H1 (cell line): ENCODE measurements at regions not wholly inside any gene's neighbourhood (a gene's known extent, or its start where the extent isn't known, plus 50 kb on each side); places are given as distances from the start of the nearest gene placed in this dataset.

Experiments
- CTCF ChIA-PET: fragments of 300-600 bp; sonication (Branson Sonifier 250); formaldehyde crosslinking; loops from one replicate; lab custom pipeline; 2021; ENCODE audit not compliant: partially characterized antibody; lab: Charles Lee
- POLR2A ChIA-PET: fragments of 300-600 bp; sonication (Branson Sonifier 250); formaldehyde crosslinking; loops from one replicate; lab custom pipeline; 2021; ENCODE audit warnings: inconsistent platforms; ENCODE audit not compliant: partially characterized antibody; lab: Charles Lee
- DNase-seq, 2 experiments: peaks; one replicate each; pipeline versions ENCODE4 v3.0.0 to v3.0.0-alpha.2; 2010 to 2022; ENCODE audit warnings: low spot score in 2 of 2, low read depth in 1 of 2, mixed read lengths in 1 of 2
- FAIRE-seq: peaks from 2 replicates; lab custom pipeline; 2011; peaks lifted over from hg19 to GRCh38; lab: Jason Lieb, UNC
- H2AFZ ChIP-seq: 2 replicates; pipeline ENCODE4 v1.8.1; 2012; ENCODE audit warnings: low read length, inconsistent platforms
- H2AK5ac ChIP-seq: 2 replicates; pipeline ENCODE4 v1.6.1; 2013; ENCODE audit warnings: low read depth, low read length
- H2BK120ac ChIP-seq: replicated peaks from 2 replicates; pipeline ENCODE3; 2013; ENCODE audit warnings: low read depth, low read length, inconsistent platforms
- H2BK12ac ChIP-seq: 2 replicates; pipeline ENCODE4 v1.6.1; 2013; ENCODE audit warnings: low read depth, low read length
- H2BK15ac ChIP-seq: 2 replicates; pipeline ENCODE4 v1.6.1; 2013; ENCODE audit warnings: low read length
- H2BK20ac ChIP-seq: 2 replicates; pipeline ENCODE4 v1.6.1; 2013; ENCODE audit warnings: low read length
- H2BK5ac ChIP-seq: 2 replicates; pipeline ENCODE4 v1.6.1; 2013; ENCODE audit warnings: low read depth, low read length
- H3K14ac ChIP-seq: 2 replicates; pipeline ENCODE4 v1.6.1; 2013; ENCODE audit warnings: inconsistent platforms; ENCODE audit not compliant: insufficient read length
- H3K18ac ChIP-seq: 2 replicates; pipeline ENCODE4 v1.6.1; 2013; ENCODE audit warnings: low read length; ENCODE audit errors: extremely low read depth
- H3K23ac ChIP-seq: 2 replicates; pipeline ENCODE4 v1.6.1; 2013; ENCODE audit warnings: inconsistent platforms; ENCODE audit not compliant: insufficient read length
- H3K23me2 ChIP-seq: 2 replicates; pipeline ENCODE4 v1.6.1; 2013; ENCODE audit warnings: low read depth, low read length
- H3K27ac ChIP-seq: 2 replicates; pipeline ENCODE4 v1.6.1; 2011; ENCODE audit warnings: low read depth, low read length, inconsistent platforms
- H3K27me3 ChIP-seq, 4 experiments: replicated peaks in 1 of 4; 1 replicate in 1 of 4; 2 replicates in 3 of 4; pipeline versions ENCODE4 v1.6.1 to v1.8.1; 2011 to 2013; ENCODE audit warnings: low read length in 3 of 4, mild to moderate bottlenecking in 3 of 4, inconsistent platforms in 2 of 4, mixed read lengths in 2 of 4, moderate library complexity in 1 of 4; ENCODE audit not compliant: control insufficient read depth in 3 of 4, insufficient read depth in 3 of 4; ENCODE audit errors: extremely low read depth in 1 of 4
- H3K36me3 ChIP-seq, 4 experiments: 2 replicates each; pipeline versions ENCODE4 v1.6.1 to v1.8.1; 2011 to 2013; ENCODE audit warnings: mild to moderate bottlenecking in 4 of 4, low read length in 3 of 4, moderate library complexity in 2 of 4, control low read depth in 1 of 4, inconsistent platforms in 1 of 4; ENCODE audit not compliant: insufficient read depth in 4 of 4, control insufficient read depth in 2 of 4
- H3K4ac ChIP-seq: replicated peaks from 2 replicates; pipeline ENCODE3; 2013; ENCODE audit warnings: low read length, low read depth, mixed read lengths, inconsistent platforms; ENCODE audit not compliant: insufficient read length
- H3K4me1 ChIP-seq, 4 experiments: replicated peaks in 1 of 4; 1 replicate in 1 of 4; 2 replicates in 3 of 4; pipeline versions ENCODE4 v1.6.1 to v1.8.1; 2011 to 2013; ENCODE audit warnings: low read length in 3 of 4, inconsistent platforms in 2 of 4, mixed read lengths in 1 of 4; ENCODE audit not compliant: insufficient read depth in 4 of 4, control insufficient read depth in 3 of 4
- H3K4me2 ChIP-seq, 2 experiments: 2 replicates each; pipeline versions ENCODE4 v1.6.1 to v1.8.1; 2011 to 2013; ENCODE audit warnings: low read depth in 2 of 2, low read length in 2 of 2, control low read depth in 1 of 2, inconsistent platforms in 1 of 2, mild to moderate bottlenecking in 1 of 2; ENCODE audit not compliant: insufficient read depth in 1 of 2
- H3K4me3 ChIP-seq, 4 experiments: fragments of 200-600, 300-600 bp in 1 of 4; sonication (generic), shearing (Covaris generic), sonication (Bioruptor Twin) in 1 of 4; 2 replicates each; pipeline versions ENCODE4 v1.5.1 to v1.8.1; 2011 to 2016; ENCODE audit warnings: low read length in 4 of 4, low read depth in 3 of 4, control low read depth in 2 of 4, inconsistent platforms in 2 of 4, mild to moderate bottlenecking in 2 of 4, mixed read lengths in 1 of 4, moderate library complexity in 1 of 4; ENCODE audit not compliant: insufficient read depth in 2 of 4; ENCODE audit errors: extremely low read depth in 1 of 4
- H3K56ac ChIP-seq: replicated peaks from 2 replicates; pipeline ENCODE3; 2013; ENCODE audit warnings: low read depth, mild to moderate bottlenecking, mixed read lengths, low read length, inconsistent platforms; ENCODE audit not compliant: insufficient read length
- H3K79me1 ChIP-seq: 2 replicates; pipeline ENCODE4 v1.6.1; 2013; ENCODE audit warnings: low read depth, low read length, control low read depth
- H3K79me2 ChIP-seq, 2 experiments: 2 replicates each; pipeline versions ENCODE4 v1.6.1 to v1.8.1; 2012 to 2013; ENCODE audit warnings: low read length in 2 of 2, mild to moderate bottlenecking in 2 of 2, inconsistent platforms in 1 of 2; ENCODE audit not compliant: insufficient read depth in 2 of 2, control insufficient read depth in 1 of 2
- H3K9ac ChIP-seq, 4 experiments: replicated peaks in 1 of 4; 1 replicate in 1 of 4; 2 replicates in 3 of 4; pipeline versions ENCODE4 v1.6.1 to v1.8.1; 2011 to 2013; ENCODE audit warnings: low read depth in 3 of 4, low read length in 3 of 4, control low read depth in 2 of 4, mild to moderate bottlenecking in 2 of 4, moderate library complexity in 2 of 4, inconsistent platforms in 1 of 4; ENCODE audit errors: extremely low read depth in 1 of 4
- H3K9me3 ChIP-seq, 2 experiments: 2 replicates each; pipeline versions ENCODE4 v1.6.1 to v1.8.1; 2012 to 2013; ENCODE audit warnings: mild to moderate bottlenecking in 2 of 2, moderate library complexity in 2 of 2, control low read depth in 1 of 2, inconsistent platforms in 1 of 2, low read depth in 1 of 2, low read length in 1 of 2, mixed read lengths in 1 of 2; ENCODE audit not compliant: insufficient read depth in 2 of 2
- H4K20me1 ChIP-seq, 2 experiments: replicated peaks in 1 of 2; 2 replicates each; pipeline versions ENCODE3 to v1.8.1; 2011 to 2013; ENCODE audit warnings: inconsistent platforms in 2 of 2, low read length in 2 of 2, mild to moderate bottlenecking in 1 of 2; ENCODE audit not compliant: insufficient read depth in 2 of 2, control insufficient read depth in 1 of 2
- H4K5ac ChIP-seq: 2 replicates; pipeline ENCODE4 v1.6.1; 2013; ENCODE audit warnings: low read length, low read depth, mixed read lengths, inconsistent platforms; ENCODE audit not compliant: insufficient read length
- H4K8ac ChIP-seq: 2 replicates; pipeline ENCODE4 v1.8.0; 2013; ENCODE audit warnings: mild to moderate bottlenecking, moderate library complexity, low read length, inconsistent platforms; ENCODE audit not compliant: insufficient read depth; ENCODE audit errors: extremely low read depth
- H4K91ac ChIP-seq: replicated peaks from 2 replicates; pipeline ENCODE3; 2013; ENCODE audit warnings: low read length, mixed read lengths, inconsistent platforms; ENCODE audit not compliant: insufficient read length
- ASH2L ChIP-seq: fragments of 200-600, 300-600 bp; sonication (generic); IDR thresholded peaks from one replicate; pipeline ENCODE4 v1.7.1; 2017; ENCODE audit warnings: low read length
- HDAC2 ChIP-seq, 2 experiments: fragments of 300-600 bp in 1 of 2; sonication (generic) in 1 of 2; IDR thresholded peaks; 2 replicates each; pipeline ENCODE4 v1.6.1; 2011 to 2012; ENCODE audit warnings: low read depth in 2 of 2, low read length in 2 of 2, mild to moderate bottlenecking in 2 of 2, moderate library complexity in 2 of 2, borderline replicate concordance in 1 of 2, inconsistent platforms in 1 of 2
- JUN ChIP-seq: IDR thresholded peaks from 2 replicates; pipeline ENCODE4 v1.6.1; 2011; ENCODE audit warnings: low read depth, mild to moderate bottlenecking, improper control_type of control experiment, low read length
- KDM5A ChIP-seq: fragments of 200-600 bp; IDR thresholded peaks from 2 replicates; pipeline ENCODE4 v1.7.1; 2012; ENCODE audit warnings: mild to moderate bottlenecking, low read length, inconsistent platforms, mixed read lengths
- MAX ChIP-seq: IDR thresholded peaks from 2 replicates; pipeline ENCODE4 v1.6.1; 2012; ENCODE audit warnings: inconsistent platforms
- POLR2AphosphoS5 ChIP-seq: IDR thresholded peaks from 2 replicates; pipeline ENCODE4 v1.6.1; 2011; ENCODE audit warnings: low read depth, low read length

GRCh38 chr2:125330133-125330532, 1305.0 kb downstream of the CNTNAP5 start:
- Histone ChIP-seq H3K9ac (no peak overlapping the region), H3K9me3 (no peaks in the 10 kb centered on the region), H4K8ac (no peak overlapping the region), H3K79me1 (no peaks in the 10 kb centered on the region), H4K5ac (no peak overlapping the region), H3K23me2 (peaks cover 2% of the 10 kb centered on the region; the same call in 1 of the 2 replicates), H3K79me2 (no peaks in the 10 kb centered on the region), H3K56ac (no peak overlapping the region), H2BK5ac (no peak overlapping the region), H3K14ac (no peak overlapping the region), H3K27ac (no peak overlapping the region), H2BK120ac (no peak overlapping the region), H2BK15ac (no peak overlapping the region), H3K23ac (no peak overlapping the region), H3K4me2 (no peak overlapping the region), H3K4ac (no peak overlapping the region), H2AFZ (no peak overlapping the region), H3K4me1 (no peaks in the 10 kb centered on the region), H3K18ac (no peak overlapping the region), H3K27me3 (no peaks in the 10 kb centered on the region), H4K91ac (no peak overlapping the region), H4K20me1 (no peaks in the 10 kb centered on the region), H2BK12ac (no peak overlapping the region), H2AK5ac (no peak overlapping the region), H3K4me3 (no peak overlapping the region), H3K36me3 (no peaks in the 10 kb centered on the region), H2BK20ac (no peak overlapping the region)
- no peak for FAIRE-seq
- no peak for DNase-seq
- TF ChIP-seq KDM5A = no peak
- no peak for TF ChIP-seq HDAC2 (IDR thresholded peaks at IDR 0.05; ENCODE audit: borderline replicate concordance in 1 of 2, low read depth in 2 of 2, low read length in 2 of 2)
- TF ChIP-seq MAX = no peak
- no peak for TF ChIP-seq ASH2L
- no peak for TF ChIP-seq JUN
- no peak for TF ChIP-seq POLR2AphosphoS5
- ChIA-PET CTCF (interaction anchor here (0.7 kb wide), 1 partner anchor 17 kb away, joined by 3 read pairs; no protein-coding TSS in a partner anchor), POLR2A (no interaction called here)
